LNCAP (cell line): ENCODE measurements at regions not wholly inside any gene's neighbourhood (a gene's known extent, or its start where the extent isn't known, plus 50 kb on each side); places are given as distances from the start of the nearest gene placed in this dataset.

Experiments
- TF ChIP-seq, protein P1 (sequence below): fragments of 450-650 bp; IDR thresholded peaks from 2 replicates; pipeline ENCODE4 v1.5.1; 2017; ENCODE audit warnings: mild to moderate bottlenecking

GRCh38 chr17:65477600-65477999 lies 83.8 kb downstream of the AXIN2 start:
- TF ChIP-seq, protein P1, sequence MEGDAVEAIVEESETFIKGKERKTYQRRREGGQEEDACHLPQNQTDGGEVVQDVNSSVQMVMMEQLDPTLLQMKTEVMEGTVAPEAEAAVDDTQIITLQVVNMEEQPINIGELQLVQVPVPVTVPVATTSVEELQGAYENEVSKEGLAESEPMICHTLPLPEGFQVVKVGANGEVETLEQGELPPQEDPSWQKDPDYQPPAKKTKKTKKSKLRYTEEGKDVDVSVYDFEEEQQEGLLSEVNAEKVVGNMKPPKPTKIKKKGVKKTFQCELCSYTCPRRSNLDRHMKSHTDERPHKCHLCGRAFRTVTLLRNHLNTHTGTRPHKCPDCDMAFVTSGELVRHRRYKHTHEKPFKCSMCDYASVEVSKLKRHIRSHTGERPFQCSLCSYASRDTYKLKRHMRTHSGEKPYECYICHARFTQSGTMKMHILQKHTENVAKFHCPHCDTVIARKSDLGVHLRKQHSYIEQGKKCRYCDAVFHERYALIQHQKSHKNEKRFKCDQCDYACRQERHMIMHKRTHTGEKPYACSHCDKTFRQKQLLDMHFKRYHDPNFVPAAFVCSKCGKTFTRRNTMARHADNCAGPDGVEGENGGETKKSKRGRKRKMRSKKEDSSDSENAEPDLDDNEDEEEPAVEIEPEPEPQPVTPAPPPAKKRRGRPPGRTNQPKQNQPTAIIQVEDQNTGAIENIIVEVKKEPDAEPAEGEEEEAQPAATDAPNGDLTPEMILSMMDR, result no peak

GRCh38 chr17:65474660-65475059 lies 86.8 kb downstream of the AXIN2 start:
- TF ChIP-seq, protein P1, result no peak

DNA sequence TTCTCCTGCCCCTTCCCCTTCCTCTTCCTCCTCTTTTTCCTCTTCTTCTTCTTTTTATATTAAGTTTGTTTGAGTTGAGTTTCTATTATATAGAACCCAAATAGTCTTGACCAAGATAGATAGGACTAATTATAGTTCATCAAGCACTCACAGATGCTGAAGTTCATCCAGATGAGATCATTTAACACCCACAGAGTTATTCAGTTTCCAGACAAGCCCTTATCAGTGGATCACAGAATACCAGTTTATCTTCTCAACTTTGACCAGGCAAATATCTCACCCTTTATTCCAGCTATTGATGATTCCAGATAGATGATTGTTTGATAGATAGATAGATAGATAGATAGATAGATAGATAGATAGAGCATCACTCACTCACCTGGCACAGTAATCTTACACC lies 87.5 kb downstream of the AXIN2 start:
- TF ChIP-seq, protein P1, result no peak

GRCh38 chr17:65473363-65473762 lies 88.1 kb downstream of the AXIN2 start:
- TF ChIP-seq, protein P1, result no peak

GRCh38 chr17:65472666-65473309 lies 88.7 kb downstream of the AXIN2 start:
- TF ChIP-seq, protein P1, result no peak

- TF ChIP-seq, protein P1, result no peak
These were observed 90.7 kb downstream of the AXIN2 start for GRCh38 chr17:65470783-65471182.

- TF ChIP-seq, protein P1, result no peak
These were observed 93.1 kb downstream of the AXIN2 start for GRCh38 chr17:65468321-65468720.

GRCh38 chr17:65467156-65467555 lies 94.3 kb downstream of the AXIN2 start:
- TF ChIP-seq, protein P1, result no peak
